RPMI8226 (cell line): ENCODE measurements at regions not wholly inside any gene's neighbourhood (a gene's known extent, or its start where the extent isn't known, plus 50 kb on each side); places are given as distances from the start of the nearest gene placed in this dataset.

Experiments
- DNase-seq: peaks from one replicate; pipeline ENCODE4 v3.0.0-alpha.2; 2015

- peak; percentile 11 for DNase-seq
Measured at GRCh38 chr13:107734891-107735625, 480.3 kb downstream of the LIG4 start.

GRCh38 chr13:107733276-107733675 lies 482.1 kb downstream of the LIG4 start:
- DNase-seq, result no peak

- DNase-seq, result no peak
Measured at GRCh38 chr13:107730813-107731212, 484.5 kb downstream of the LIG4 start.

- no peak for DNase-seq
Measured at GRCh38 chr13:107721125-107721869, 494.0 kb downstream of the LIG4 start.

- no peak for DNase-seq
Measured at GRCh38 chr13:107716741-107717140, 498.6 kb downstream of the LIG4 start.

- DNase-seq, result no peak
Measured at GRCh38 chr13:107716241-107716640, 499.1 kb downstream of the LIG4 start.

GRCh38 chr13:107715496-107715895 lies 499.8 kb downstream of the LIG4 start:
- DNase-seq, result no peak

GRCh38 chr13:107713314-107713713 lies 502.0 kb downstream of the LIG4 start:
- no peak for DNase-seq

- no peak for DNase-seq
Measured at GRCh38 chr13:107712145-107712860, 503.0 kb downstream of the LIG4 start.

GRCh38 chr13:107690181-107690580 lies 525.2 kb downstream of the LIG4 start:
- DNase-seq, result no peak

GRCh38 chr13:107685876-107686275 lies 529.5 kb downstream of the LIG4 start:
- DNase-seq, result no peak

- no peak for DNase-seq
Measured at GRCh38 chr13:107681600-107681999, 533.7 kb downstream of the LIG4 start.

- no peak for DNase-seq
Measured at GRCh38 chr13:107680115-107680514, 535.2 kb downstream of the LIG4 start.

GRCh38 chr13:107678075-107678689 lies 537.2 kb downstream of the LIG4 start:
- peak; percentile 2 for DNase-seq

GRCh38 chr13:107675847-107676550 lies 539.3 kb downstream of the LIG4 start:
- no peak for DNase-seq

GRCh38 chr13:107669391-107669993 lies 545.8 kb downstream of the LIG4 start:
- DNase-seq, result no peak

GRCh38 chr13:107665926-107666458 lies 549.3 kb downstream of the LIG4 start:
- no peak for DNase-seq

- DNase-seq, result peak; percentile 37
Measured at GRCh38 chr13:107650081-107650701, 565.1 kb downstream of the LIG4 start.

- no peak for DNase-seq
Measured at GRCh38 chr13:107649079-107649478, 566.3 kb downstream of the LIG4 start.

GRCh38 chr13:107644136-107644535 lies 571.2 kb downstream of the LIG4 start:
- no peak for DNase-seq

- no peak for DNase-seq
Measured at GRCh38 chr13:107643615-107644014, 571.7 kb downstream of the LIG4 start.
